LHCN-M2 (cell line): ENCODE measurements at regions not wholly inside any gene's neighbourhood (a gene's known extent, or its start where the extent isn't known, plus 50 kb on each side); places are given as distances from the start of the nearest gene placed in this dataset.

Experiments used
- DNase-seq: peaks from one replicate; pipeline ENCODE4 v3.0.0-alpha.2; 2012; ENCODE audit warnings: low read depth

DNA sequence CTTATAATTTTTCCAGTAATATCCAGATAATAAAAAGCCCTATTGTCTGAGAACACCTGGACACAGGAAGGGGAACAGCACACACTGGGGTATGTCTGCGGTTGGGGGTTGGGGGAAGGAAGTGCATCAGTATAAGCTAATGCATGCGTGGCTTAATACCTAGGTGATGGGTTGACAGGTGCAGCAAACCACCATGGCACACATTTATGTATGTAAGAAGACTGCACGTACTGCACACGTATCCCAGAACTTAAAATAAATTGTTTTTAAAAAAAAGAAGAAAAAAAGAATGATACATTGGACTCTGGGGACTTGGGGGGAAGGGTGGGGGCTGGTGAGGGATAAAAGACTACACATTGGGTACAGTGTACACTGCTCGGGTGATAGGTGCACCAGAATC, 144.9 kb upstream of the C1orf174 start:
- no peak for DNase-seq

GRCh38 chr1:4045397-4046010, 145.4 kb upstream of the C1orf174 start:
- no peak for DNase-seq

DNA sequence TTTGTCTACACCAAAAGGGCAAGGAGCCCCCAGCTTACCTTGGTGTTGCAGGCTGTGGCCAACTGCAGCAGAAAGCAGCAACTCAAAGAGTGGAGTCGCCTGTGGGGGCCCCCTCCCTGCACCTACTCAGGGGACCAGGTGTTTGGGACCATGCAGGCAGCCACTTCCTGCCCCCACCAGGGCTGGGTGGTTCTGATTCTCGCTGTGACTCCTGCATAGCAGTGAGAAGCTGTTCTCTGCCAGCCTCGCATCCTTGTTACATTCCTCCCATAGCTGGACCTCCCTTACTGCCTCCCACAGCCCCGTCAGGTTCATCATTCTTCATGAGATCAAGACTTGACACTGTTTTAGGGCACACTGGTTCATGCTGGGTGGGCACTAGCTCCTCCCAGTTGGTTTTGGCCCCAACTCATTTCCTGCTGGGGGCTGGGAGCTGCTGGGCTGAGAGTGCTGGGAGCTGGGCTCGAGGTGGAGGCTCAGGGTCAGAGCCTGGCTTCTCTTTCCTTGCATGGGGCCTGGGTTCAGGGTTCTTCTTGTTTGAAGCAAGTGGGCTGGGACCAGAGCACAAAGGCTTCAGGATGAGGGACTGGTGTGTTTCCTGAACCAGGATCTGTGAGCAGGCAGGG, 146.9 kb upstream of the C1orf174 start:
- DNase-seq, result no peak

GRCh38 chr1:4047666-4048065, 147.6 kb upstream of the C1orf174 start:
- no peak for DNase-seq

DNA sequence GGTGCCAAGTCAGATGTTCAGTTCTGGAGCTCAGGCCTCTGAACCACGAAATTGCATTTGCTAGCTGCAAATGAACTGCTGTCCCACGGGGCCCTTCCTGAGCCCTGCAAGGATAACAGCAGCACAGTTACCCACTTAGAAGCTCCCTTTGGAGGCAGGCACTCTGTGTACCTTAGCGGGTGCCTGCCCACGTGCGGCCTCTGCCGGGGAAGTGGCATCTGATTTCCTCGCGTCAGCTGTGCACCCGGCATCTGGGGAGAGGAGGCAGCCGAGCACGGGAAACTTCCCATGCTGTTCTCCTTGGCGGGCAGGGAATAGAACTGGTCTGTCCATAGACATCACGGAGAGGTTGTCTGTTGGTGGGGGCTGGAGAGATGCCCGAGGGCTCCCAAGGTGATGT, 148.0 kb upstream of the C1orf174 start:
- no peak for DNase-seq

DNA sequence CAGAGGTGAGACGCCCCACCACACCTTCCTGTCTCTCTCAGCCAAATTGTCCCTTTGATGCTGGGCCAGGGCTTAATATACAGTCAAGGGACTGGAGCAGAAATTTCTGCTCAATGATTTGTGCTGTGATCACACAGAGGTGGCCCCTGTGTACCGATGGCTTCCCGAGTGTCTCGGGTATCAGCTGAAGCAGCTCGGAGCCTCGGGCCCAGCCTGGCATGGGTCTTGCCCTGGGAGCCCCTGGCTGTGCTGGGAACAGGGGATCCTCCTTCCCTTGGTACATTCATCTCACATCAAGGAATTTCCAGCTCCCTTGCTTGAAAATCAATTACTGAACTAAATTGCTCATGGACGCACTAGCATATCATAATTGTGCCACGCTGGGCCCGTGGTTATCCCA, 148.8 kb upstream of the C1orf174 start:
- no peak for DNase-seq

GRCh38 chr1:4050998-4051397, 150.9 kb upstream of the C1orf174 start:
- DNase-seq, result no peak

GRCh38 chr1:4052657-4053056, 152.6 kb upstream of the C1orf174 start:
- DNase-seq, result no peak

DNA sequence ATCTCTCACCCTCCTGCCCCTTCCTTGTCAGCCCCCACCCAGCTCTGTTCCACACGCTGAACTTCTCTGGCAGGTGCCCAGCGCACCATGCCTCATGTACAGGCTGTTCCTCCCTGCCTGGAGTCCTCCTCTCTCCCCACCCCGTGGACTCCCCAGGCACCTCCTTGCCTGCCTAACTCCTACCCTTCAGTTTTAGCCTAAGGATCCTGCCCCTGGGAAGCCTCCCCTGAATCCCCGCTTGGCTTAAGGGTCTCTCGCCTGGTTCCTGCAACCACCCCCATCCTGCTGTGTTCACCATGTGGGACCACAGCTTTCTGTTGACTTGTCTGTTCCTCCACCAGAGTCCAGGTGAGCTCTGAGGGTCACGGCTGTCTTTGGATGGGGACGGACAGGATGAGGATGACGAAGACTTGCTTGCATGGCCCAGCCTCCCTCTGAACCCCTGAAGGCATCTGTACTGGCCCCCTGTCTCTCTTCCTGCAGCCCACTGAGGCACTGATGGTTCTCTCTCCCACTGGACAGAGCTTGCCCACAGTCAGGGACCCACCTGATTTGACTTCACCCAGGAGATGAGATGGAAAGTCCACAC, 153.2 kb upstream of the C1orf174 start:
- no peak for DNase-seq

DNA sequence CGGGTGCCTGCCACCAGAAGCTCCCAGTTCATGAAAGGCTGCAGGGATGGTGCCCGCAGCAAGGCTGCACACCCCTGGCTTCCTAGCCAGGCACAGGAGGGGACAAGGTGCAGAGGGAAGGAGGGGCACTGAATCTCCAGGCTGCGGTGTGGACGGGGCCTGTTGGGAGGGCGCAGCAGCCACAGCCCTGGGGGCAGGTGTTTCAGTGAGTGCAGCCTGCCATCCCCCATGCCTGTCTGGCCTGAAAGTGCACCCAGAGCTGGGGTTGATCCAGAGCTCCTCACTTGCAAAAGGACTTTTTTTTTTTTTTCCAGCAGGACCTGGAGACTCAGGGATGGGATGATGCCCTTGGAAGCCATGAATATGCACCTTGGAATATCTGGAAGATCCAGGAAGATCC, 153.7 kb upstream of the C1orf174 start:
- no peak for DNase-seq

DNA sequence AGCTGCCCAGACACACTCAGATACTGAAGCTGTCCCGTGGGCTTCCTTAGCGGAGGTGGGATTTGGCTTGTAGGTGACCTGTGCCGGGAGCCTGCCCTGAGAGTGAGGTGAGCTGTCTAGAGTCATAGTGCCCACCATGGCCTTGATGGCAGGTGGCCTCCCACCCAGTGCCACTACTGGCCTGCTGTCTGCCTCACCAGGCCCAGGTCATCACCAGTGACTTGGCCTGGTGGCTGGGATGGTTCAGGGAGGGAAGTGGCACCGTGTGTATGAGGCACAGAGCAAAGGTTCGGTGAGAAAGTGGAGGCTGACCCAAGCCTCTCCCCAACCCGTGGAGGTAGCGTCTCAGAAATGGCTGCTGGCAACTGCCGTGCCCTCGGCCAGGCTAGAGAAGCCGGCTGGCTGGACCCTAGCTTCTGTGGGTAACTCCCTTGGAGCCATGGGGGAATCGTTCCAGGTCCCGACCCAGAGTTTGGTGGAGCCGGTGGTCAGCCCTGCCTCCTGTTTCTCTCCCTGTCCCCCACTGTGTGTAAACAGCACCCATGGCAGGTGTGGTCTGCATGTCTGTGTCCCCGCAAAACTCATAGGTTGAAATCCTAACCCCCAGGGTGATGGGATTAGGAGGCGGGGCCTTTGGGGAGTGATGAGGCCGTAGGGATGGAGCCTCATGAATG, 155.4 kb upstream of the C1orf174 start:
- DNase-seq, result no peak

DNA sequence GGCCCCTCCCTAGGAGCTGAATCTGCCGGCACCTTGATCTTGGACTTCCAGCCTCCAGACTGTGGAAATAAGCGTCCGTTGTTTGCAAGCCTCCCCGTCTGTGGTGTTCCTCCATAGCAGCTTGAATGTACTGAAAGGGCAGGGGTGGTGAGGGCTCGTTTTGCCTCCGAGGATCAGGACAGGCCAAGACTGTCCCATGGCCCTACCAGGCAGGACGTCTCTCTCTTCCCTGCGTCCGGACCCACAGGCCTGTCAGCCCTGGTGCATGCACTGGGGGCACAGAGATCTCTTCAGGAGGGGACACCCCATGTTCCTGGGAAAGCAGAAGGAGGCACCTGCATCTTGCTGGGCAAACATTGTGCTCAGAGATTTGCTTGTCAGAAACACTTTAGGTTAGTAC, 156.3 kb upstream of the C1orf174 start:
- DNase-seq, result no peak

DNA sequence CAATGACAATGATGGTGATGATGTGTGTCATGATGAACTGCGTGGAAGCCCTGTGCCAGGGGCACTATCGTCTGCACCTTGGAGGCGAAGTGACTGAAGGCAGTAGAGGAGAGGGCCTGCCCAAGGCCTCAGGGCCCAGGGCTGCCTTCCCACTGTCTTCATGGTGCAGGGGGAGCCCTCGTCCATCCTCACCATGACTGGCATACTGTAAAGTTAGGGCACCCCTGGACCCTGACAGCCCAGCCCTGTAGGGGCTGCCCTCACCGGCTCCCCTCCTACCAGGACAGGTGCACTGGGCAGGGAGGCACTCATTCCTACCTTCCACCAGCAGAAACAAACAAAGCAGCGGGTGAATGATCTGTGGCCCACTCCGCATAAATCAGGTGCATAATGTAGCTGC, 156.9 kb upstream of the C1orf174 start:
- DNase-seq, result no peak

GRCh38 chr1:4057603-4058002, 157.5 kb upstream of the C1orf174 start:
- no peak for DNase-seq

DNA sequence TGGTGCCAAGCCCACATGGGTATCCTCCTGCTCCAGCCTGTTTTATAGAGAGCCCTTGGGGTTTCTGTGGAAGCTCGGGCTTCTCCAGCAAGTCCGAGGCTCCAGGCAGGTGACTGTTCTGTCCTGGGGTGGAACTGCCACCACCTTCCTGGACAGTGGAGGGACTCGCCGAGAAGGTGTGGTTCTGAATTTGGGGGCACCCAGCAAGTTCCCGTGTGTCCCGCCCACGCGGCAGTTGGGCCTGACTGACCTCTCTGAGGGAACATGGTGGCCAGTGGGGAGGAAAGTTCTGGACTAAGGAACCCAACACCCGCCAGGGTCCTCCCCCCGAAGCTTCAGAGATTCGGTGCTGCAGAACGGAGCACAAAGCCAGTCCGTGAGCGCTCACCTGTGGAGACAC, 158.1 kb upstream of the C1orf174 start:
- DNase-seq, result no peak

- DNase-seq, result no peak
Observed at GRCh38 chr1:4058706-4059105, 158.6 kb upstream of the C1orf174 start.

- DNase-seq, result no peak
Observed at GRCh38 chr1:4059270-4059669, 159.2 kb upstream of the C1orf174 start.

DNA sequence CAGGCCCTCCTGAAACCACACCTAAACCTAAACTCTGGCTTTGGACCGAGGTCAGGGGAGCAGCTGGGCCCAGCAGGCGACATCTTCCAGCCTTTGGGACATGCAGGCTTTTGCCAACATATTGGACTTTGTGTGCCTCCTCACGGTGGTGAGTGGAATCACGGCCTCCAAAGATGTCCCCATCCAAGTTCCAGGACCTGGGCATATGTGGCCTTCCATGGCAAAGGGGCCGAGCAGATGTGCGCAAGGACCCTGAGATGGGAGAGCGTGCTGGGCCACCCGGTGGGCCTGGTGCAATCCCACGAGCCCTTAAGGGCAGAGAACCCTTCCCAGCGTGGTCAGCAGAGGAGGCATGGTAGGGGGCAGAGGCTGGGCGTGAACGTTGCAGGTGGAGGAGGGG, 160.8 kb upstream of the C1orf174 start:
- DNase-seq, result no peak

GRCh38 chr1:4061521-4062031, 161.5 kb upstream of the C1orf174 start:
- DNase-seq, result no peak

GRCh38 chr1:4062041-4062440, 162.0 kb upstream of the C1orf174 start:
- DNase-seq, result no peak

- no peak for DNase-seq
Observed at GRCh38 chr1:4062560-4062959, 162.5 kb upstream of the C1orf174 start.

DNA sequence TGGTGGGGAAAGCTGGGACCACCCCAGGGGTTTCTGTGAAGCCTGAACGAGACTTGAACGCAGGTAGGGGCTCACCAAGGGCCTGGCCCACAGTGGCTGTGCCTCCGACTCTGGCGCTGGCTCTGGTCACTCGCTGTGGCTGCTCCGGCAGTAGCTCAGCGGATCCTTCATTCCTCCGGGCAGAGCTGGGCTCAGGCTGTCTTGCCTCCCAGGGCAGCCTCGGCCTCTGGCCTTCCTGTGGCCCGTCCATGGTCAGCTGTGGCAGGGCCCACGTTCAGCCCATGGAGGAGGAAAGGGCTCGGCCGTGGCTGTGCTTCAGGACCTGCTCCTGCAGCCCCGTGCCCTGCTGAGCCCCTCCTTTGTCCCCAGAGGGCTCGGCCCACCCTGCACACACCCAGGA, 162.9 kb upstream of the C1orf174 start:
- DNase-seq, result no peak

GRCh38 chr1:4063516-4063915, 163.4 kb upstream of the C1orf174 start:
- DNase-seq, result no peak
